ENCODE measurements at regions not wholly inside any gene's neighbourhood (a gene's known extent, or its start where the extent isn't known, plus 50 kb on each side); places are given as distances from the start of the nearest gene placed in this dataset.

DNA sequence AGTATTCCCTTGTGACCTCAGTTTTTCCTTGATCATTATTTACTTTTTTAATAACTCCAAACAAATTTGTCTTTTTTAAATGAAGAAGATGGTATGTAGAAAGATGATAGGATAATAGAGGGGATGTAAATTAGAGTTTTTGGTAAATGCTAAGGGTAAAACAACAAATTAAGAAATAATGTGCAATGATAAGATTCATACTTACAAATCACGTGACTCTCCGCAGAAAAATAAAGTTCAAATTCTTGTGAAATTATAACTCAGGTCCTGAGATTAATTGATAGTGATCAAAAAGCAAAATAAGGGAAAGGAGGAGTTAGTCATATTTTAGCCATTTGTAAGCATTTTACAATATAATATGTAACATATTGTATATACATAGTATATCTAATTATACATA is 304.1 kb upstream of the KCNH7 start:
- no peaks in the 10 kb centered on the region for H3K79me2 ChIP-seq (ENCODE audit: insufficient read depth, low read length)
- no peaks in the 10 kb centered on the region for H3F3A ChIP-seq (ENCODE audit: insufficient read depth)
- H3K9ac ChIP-seq (ENCODE audit: low read length) = no peak overlapping the region
- no peak overlapping the region for H2AFZ ChIP-seq (ENCODE audit: low read depth, low read length, severe bottlenecking)
- H3K36me3 ChIP-seq (ENCODE audit: low read length) = no peaks in the 10 kb centered on the region
- no peaks in the 10 kb centered on the region for H4K20me1 ChIP-seq (ENCODE audit: low read depth, low read length)
- no peak overlapping the region for H3K4me3 ChIP-seq (ENCODE audit: insufficient read depth, low read length, poor library complexity, severe bottlenecking)
- TF ChIP-seq, protein P1, sequence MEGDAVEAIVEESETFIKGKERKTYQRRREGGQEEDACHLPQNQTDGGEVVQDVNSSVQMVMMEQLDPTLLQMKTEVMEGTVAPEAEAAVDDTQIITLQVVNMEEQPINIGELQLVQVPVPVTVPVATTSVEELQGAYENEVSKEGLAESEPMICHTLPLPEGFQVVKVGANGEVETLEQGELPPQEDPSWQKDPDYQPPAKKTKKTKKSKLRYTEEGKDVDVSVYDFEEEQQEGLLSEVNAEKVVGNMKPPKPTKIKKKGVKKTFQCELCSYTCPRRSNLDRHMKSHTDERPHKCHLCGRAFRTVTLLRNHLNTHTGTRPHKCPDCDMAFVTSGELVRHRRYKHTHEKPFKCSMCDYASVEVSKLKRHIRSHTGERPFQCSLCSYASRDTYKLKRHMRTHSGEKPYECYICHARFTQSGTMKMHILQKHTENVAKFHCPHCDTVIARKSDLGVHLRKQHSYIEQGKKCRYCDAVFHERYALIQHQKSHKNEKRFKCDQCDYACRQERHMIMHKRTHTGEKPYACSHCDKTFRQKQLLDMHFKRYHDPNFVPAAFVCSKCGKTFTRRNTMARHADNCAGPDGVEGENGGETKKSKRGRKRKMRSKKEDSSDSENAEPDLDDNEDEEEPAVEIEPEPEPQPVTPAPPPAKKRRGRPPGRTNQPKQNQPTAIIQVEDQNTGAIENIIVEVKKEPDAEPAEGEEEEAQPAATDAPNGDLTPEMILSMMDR (IDR thresholded peaks at IDR 0.05; ENCODE audit: insufficient read depth, low read length, poor library complexity, severe bottlenecking) = no peak
- H3K9me3 ChIP-seq (ENCODE audit: insufficient read depth, low read length) = no peaks in the 10 kb centered on the region
- no peak overlapping the region for H3K4me2 ChIP-seq (ENCODE audit: low read depth, low read length, poor library complexity, severe bottlenecking)
- no peaks in the 10 kb centered on the region for H3K9me2 ChIP-seq (replicated peaks; ENCODE audit: insufficient read depth, low read length)
- no peak overlapping the region for H3K27ac ChIP-seq (ENCODE audit: low read depth, low read length)
- H3K27me3 ChIP-seq (ENCODE audit: low read length) = no peaks in the 10 kb centered on the region; the same call in 1 of the 2 replicates

DNA sequence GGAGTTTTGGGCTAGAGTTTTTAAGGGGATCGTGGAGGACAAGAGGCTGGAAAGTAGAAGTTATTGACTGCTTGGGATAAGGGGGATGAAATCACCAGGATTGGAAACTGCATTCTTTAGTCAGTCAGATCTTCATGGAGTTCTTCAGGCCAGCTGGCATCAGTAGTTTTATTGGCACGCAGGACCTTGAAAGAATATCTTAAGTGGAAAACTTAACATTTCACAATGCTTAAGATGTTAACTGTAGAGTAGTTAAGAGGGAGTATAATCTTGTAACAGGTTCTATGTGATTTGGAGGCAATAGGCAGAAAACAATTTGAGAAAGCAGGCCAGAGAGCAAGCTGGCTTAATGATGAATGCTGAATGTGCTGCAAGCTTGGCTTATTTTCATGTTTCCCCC is 300.4 kb upstream of the KCNH7 start:
- no peaks in the 10 kb centered on the region for H3K9me2 ChIP-seq (replicated peaks; ENCODE audit: insufficient read depth, low read length)
- no peak overlapping the region for H3K4me2 ChIP-seq (ENCODE audit: low read depth, low read length, poor library complexity, severe bottlenecking)
- TF ChIP-seq EZH2phosphoT487 (conservative IDR thresholded peaks at IDR 0.05; ENCODE audit: low read length) = no peak
- TF ChIP-seq, protein P1 (IDR thresholded peaks at IDR 0.05; ENCODE audit: insufficient read depth, low read length, poor library complexity, severe bottlenecking) = no peak

DNA sequence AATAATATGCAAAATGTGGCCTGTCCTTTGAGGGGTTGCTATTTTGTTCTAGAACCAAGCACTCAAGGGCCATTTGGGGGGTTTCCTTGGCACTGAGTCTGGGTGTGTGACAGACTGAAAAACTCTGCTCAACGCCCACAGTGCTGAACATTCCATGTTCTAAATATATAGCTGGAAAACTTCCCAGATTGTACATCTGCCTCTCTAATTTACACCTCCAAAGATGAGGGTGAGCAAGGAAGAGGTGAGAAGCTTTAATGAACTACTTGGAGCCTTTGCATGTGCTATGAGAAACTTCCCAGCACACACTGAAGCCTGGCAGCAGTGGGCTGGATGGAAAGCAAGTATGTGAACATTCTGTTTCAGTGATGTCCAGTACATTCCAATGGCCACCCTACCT is 296.7 kb upstream of the KCNH7 start:
- H3F3A ChIP-seq (ENCODE audit: insufficient read depth) = no peaks in the 10 kb centered on the region
- no peak overlapping the region for H3K4me3 ChIP-seq (ENCODE audit: insufficient read depth, low read length, poor library complexity, severe bottlenecking)
- H3K9me2 ChIP-seq (replicated peaks; ENCODE audit: insufficient read depth, low read length) = no peaks in the 10 kb centered on the region
- no peaks in the 10 kb centered on the region for H3K9me3 ChIP-seq (ENCODE audit: insufficient read depth, low read length)
- H3K27me3 ChIP-seq (ENCODE audit: low read length) = no peaks in the 10 kb centered on the region
- H3K27ac ChIP-seq (ENCODE audit: low read depth, low read length) = no peak overlapping the region
- no peaks in the 10 kb centered on the region for H3K79me2 ChIP-seq (ENCODE audit: insufficient read depth, low read length)
- H3K4me2 ChIP-seq (ENCODE audit: low read depth, low read length, poor library complexity, severe bottlenecking) = no peak overlapping the region
- no peaks in the 10 kb centered on the region for H4K20me1 ChIP-seq (ENCODE audit: low read depth, low read length)
- H2AFZ ChIP-seq (ENCODE audit: low read depth, low read length, severe bottlenecking) = no peak overlapping the region
- TF ChIP-seq, protein P1 (IDR thresholded peaks at IDR 0.05; ENCODE audit: insufficient read depth, low read length, poor library complexity, severe bottlenecking) = no peak
- no peak for TF ChIP-seq EZH2phosphoT487 (conservative IDR thresholded peaks at IDR 0.05; ENCODE audit: low read length)
- H3K36me3 ChIP-seq (ENCODE audit: low read length) = no peaks in the 10 kb centered on the region
- no peak overlapping the region for H3K9ac ChIP-seq (ENCODE audit: low read length)

More for the DNA sequence above, 300.4 kb upstream of the KCNH7 start:
- H3K36me3 ChIP-seq (ENCODE audit: low read length) = no peaks in the 10 kb centered on the region
- H3K79me2 ChIP-seq (ENCODE audit: insufficient read depth, low read length) = no peaks in the 10 kb centered on the region
- H3K27me3 ChIP-seq (ENCODE audit: low read length) = no peaks in the 10 kb centered on the region; the same call in 1 of the 2 replicates
- H4K20me1 ChIP-seq (ENCODE audit: low read depth, low read length) = no peaks in the 10 kb centered on the region
- no peak overlapping the region for H3K9ac ChIP-seq (ENCODE audit: low read length)
- H3K9me3 ChIP-seq (ENCODE audit: insufficient read depth, low read length) = no peaks in the 10 kb centered on the region
- no peak overlapping the region for H3K27ac ChIP-seq (ENCODE audit: low read depth, low read length)
- H2AFZ ChIP-seq (ENCODE audit: low read depth, low read length, severe bottlenecking) = no peak overlapping the region
- H3F3A ChIP-seq (ENCODE audit: insufficient read depth) = no peaks in the 10 kb centered on the region
- no peak overlapping the region for H3K4me3 ChIP-seq (ENCODE audit: insufficient read depth, low read length, poor library complexity, severe bottlenecking)
